ENCODE measurements at regions not wholly inside any gene's neighbourhood (a gene's known extent, or its start where the extent isn't known, plus 50 kb on each side); places are given as distances from the start of the nearest gene placed in this dataset.

DNA sequence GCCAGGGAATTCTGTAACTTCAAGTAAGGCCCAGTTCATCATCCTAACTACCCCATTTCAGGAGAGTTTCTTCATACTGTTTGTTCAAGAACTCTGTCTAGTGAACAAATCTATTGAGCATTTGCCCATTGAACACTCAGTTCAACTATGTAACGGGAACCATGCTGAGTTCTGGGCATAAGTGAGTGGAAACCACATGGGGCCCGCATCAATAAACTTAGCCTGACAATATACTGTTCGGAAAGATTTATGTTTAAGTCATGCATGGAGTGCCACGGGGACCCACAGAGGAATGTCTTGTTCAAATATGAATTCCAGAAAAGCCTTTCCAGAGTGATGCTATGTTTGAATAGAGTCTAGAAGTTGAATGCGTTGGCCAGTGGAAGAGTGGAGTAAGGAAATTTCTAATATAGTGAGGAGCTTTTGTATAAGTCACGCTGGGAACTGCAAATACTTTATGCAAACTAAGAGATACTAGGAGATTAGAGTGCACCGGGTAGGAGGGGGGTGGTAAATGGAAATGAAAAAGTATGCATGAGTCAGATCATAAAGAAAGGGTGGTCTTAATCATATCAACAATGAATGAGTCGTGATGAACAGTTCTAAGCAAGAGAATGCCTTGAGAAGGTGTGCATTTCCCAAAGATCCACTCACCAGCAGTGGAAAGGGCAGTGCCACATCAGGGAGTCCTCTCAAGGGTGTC lies 279.8 kb downstream of the VPS13C start:
- Mint-ChIP-seq H3K27me3 (ENCODE audit: insufficient read depth) (no peaks in the 10 kb centered on the region), H3K36me3 (ENCODE audit: low read depth) (no peaks in the 10 kb centered on the region), H3K4me1 (ENCODE audit: low read depth) (no peaks in the 10 kb centered on the region), H3K4me3 (no peak overlapping the region), H3K27ac (no peak overlapping the region), H3K9me3 (no peaks in the 10 kb centered on the region)
- TF ChIP-seq, protein P1, sequence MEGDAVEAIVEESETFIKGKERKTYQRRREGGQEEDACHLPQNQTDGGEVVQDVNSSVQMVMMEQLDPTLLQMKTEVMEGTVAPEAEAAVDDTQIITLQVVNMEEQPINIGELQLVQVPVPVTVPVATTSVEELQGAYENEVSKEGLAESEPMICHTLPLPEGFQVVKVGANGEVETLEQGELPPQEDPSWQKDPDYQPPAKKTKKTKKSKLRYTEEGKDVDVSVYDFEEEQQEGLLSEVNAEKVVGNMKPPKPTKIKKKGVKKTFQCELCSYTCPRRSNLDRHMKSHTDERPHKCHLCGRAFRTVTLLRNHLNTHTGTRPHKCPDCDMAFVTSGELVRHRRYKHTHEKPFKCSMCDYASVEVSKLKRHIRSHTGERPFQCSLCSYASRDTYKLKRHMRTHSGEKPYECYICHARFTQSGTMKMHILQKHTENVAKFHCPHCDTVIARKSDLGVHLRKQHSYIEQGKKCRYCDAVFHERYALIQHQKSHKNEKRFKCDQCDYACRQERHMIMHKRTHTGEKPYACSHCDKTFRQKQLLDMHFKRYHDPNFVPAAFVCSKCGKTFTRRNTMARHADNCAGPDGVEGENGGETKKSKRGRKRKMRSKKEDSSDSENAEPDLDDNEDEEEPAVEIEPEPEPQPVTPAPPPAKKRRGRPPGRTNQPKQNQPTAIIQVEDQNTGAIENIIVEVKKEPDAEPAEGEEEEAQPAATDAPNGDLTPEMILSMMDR (IDR thresholded peaks at IDR 0.05) = no peak
- no peak for DNase-seq

DNA sequence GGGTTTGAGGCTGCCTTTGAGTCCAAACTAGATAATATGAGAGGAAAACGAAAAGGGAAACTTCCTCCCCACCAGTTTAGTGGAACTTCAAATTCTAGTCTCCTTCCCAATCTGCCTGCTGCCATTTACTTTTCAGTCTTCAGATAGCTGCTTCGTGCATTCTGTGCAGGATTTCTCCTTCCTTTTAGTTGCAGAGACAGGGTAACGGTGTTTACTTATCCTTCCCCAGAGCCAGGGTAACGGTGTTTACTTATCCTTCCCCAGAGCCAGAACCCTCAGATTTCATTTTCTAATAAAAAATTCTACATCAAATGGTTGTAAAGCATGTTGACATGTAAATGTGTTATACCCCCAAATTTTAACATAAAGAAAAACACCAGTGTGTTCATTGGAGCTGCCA lies 282.6 kb downstream of the VPS13C start:
- no peak overlapping the region for H3K27ac Mint-ChIP-seq
- H3K36me3 Mint-ChIP-seq (ENCODE audit: low read depth) = no peaks in the 10 kb centered on the region
- no peaks in the 10 kb centered on the region for H3K27me3 Mint-ChIP-seq (ENCODE audit: insufficient read depth)
- DNase-seq = no peak
- no peak overlapping the region for H3K4me3 Mint-ChIP-seq
- no peaks in the 10 kb centered on the region for H3K9me3 Mint-ChIP-seq
- no peaks in the 10 kb centered on the region for H3K4me1 Mint-ChIP-seq (ENCODE audit: low read depth)
- TF ChIP-seq, protein P1 (IDR thresholded peaks at IDR 0.05) = no peak

DNA sequence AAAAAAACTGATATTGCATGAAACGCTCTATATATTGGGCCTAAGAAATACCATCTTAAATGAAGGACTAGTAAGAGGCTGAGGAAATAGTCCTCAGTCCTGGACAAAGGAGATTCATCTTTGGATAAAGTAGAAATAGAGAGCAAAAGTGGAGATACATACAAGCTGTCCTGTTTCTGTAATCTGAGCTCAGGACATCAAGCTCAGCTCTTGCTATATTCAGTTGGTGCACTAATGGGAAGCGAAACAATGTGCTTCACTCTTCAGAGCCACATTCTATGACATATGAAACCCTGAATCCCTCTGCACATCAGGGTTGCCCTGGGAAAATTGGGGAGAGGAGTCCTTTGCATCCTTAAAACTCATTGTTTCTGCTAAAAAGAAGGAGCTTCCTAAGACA lies 290.7 kb downstream of the VPS13C start:
- Mint-ChIP-seq H3K27ac (no peak overlapping the region), H3K9me3 (peaks cover 21% of the 10 kb centered on the region), H3K27me3 (ENCODE audit: insufficient read depth) (no peaks in the 10 kb centered on the region), H3K4me3 (no peak overlapping the region), H3K36me3 (ENCODE audit: low read depth) (no peaks in the 10 kb centered on the region), H3K4me1 (ENCODE audit: low read depth) (peaks cover 5% of the 10 kb centered on the region; the same call in 1 of the 2 replicates)
- DNase-seq = no peak
- TF ChIP-seq, protein P1 (IDR thresholded peaks at IDR 0.05) = no peak

DNA sequence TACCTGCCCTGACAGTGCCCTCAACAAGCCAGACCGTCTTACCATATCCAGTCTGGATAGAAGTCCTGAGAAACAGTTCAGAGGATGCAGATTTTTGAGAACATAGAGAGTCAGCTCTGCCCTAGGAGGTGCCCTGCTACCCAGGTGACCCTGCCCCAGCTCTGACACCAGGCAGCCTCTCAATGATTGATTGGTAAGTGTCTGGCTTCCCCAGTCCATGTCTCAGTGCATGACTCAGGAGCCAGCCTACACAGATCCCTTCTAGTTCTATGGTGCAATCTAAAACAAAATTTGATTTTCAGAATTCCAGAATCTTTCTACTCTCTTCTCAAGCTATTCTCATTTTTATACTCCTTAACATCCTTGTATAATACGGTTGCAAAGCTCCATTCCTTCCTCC lies 292.1 kb downstream of the VPS13C start:
- Mint-ChIP-seq H3K9me3 (peaks cover 21% of the 10 kb centered on the region), H3K27me3 (ENCODE audit: insufficient read depth) (no peaks in the 10 kb centered on the region), H3K36me3 (ENCODE audit: low read depth) (no peaks in the 10 kb centered on the region), H3K4me1 (ENCODE audit: low read depth) (peaks cover 5% of the 10 kb centered on the region; the same call in 1 of the 2 replicates), H3K27ac (no peak overlapping the region), H3K4me3 (no peak overlapping the region)
- DNase-seq = no peak
- TF ChIP-seq, protein P1 (IDR thresholded peaks at IDR 0.05) = no peak

DNA sequence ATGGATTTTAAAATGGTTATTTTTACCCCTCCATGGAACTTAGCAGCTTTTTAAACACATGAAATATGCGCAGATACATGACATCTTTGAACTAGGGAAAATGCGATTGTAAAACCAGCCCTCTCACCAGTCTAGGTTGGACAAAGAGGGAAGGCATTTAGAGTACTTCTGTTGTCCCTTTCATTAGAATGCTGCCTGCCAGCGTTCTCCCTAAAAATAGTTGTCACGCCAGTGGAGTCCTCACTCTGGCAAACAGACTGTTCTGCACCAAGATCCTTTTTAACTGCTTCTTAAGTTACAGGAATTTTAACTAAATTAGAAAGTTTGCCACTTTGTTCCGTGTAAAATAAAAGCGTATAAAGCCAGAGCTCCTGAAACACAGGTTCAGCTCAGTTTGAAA lies 295.3 kb downstream of the VPS13C start:
- Mint-ChIP-seq H3K9me3 (peaks cover 31% of the 10 kb centered on the region), H3K27ac (no peak overlapping the region), H3K4me3 (no peak overlapping the region), H3K4me1 (ENCODE audit: low read depth) (no peaks in the 10 kb centered on the region), H3K27me3 (ENCODE audit: insufficient read depth) (no peaks in the 10 kb centered on the region; the same call in 1 of the 2 replicates), H3K36me3 (ENCODE audit: low read depth) (peaks cover 3% of the 10 kb centered on the region; the same call in 1 of the 2 replicates)
- no peak for DNase-seq
- TF ChIP-seq, protein P1 (IDR thresholded peaks at IDR 0.05) = no peak

Data from HFFc6 (cell line).